ENCODE measurements at regions not wholly inside any gene's neighbourhood (a gene's known extent, or its start where the extent isn't known, plus 50 kb on each side); places are given as distances from the start of the nearest gene placed in this dataset.

DNA sequence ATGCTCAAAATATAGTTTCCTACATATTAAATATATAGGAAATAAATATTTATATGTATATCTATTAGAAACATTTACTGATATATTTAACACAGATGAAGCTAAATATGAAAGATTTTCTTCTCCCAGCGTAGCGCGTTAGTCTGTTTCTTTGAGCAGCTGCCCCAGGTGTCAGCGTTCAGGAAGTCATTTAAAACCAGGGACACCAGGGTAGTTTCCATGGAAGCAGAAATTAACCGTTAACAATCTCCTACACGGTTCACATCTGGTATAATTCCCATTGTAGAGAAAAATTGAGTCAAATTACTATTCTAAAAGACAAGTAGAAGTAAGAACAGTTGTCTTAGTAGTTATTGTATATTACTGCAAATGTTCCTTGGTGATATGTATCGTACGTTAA, 1443.7 kb downstream of the MRPL39 start:
- H3K9me2 ChIP-seq (ENCODE audit: insufficient read depth, low read length) = no peaks in the 10 kb centered on the region
- no peak overlapping the region for H3K4me2 ChIP-seq (ENCODE audit: low read length)
- H3K79me2 ChIP-seq (replicated peaks; ENCODE audit: insufficient read depth, low read length) = no peaks in the 10 kb centered on the region
- no peaks in the 10 kb centered on the region for H3K36me3 ChIP-seq (ENCODE audit: insufficient read depth, low read length)
- no peak overlapping the region for H3K4me3 ChIP-seq (ENCODE audit: low read length)
- no peaks in the 10 kb centered on the region for H3K27me3 ChIP-seq (ENCODE audit: insufficient read depth, low read depth, low read length)
- H4K20me1 ChIP-seq (ENCODE audit: insufficient read depth) = no peaks in the 10 kb centered on the region
- H3K27ac ChIP-seq (ENCODE audit: low read length) = no peak overlapping the region
- no peaks in the 10 kb centered on the region for H3K9me3 ChIP-seq (ENCODE audit: low read length)
- no peak overlapping the region for H2AFZ ChIP-seq (ENCODE audit: low read depth, low read length)
- no peak for TF ChIP-seq TAF1 (IDR thresholded peaks at IDR 0.05; ENCODE audit: low read depth)
- TF ChIP-seq, protein P1, sequence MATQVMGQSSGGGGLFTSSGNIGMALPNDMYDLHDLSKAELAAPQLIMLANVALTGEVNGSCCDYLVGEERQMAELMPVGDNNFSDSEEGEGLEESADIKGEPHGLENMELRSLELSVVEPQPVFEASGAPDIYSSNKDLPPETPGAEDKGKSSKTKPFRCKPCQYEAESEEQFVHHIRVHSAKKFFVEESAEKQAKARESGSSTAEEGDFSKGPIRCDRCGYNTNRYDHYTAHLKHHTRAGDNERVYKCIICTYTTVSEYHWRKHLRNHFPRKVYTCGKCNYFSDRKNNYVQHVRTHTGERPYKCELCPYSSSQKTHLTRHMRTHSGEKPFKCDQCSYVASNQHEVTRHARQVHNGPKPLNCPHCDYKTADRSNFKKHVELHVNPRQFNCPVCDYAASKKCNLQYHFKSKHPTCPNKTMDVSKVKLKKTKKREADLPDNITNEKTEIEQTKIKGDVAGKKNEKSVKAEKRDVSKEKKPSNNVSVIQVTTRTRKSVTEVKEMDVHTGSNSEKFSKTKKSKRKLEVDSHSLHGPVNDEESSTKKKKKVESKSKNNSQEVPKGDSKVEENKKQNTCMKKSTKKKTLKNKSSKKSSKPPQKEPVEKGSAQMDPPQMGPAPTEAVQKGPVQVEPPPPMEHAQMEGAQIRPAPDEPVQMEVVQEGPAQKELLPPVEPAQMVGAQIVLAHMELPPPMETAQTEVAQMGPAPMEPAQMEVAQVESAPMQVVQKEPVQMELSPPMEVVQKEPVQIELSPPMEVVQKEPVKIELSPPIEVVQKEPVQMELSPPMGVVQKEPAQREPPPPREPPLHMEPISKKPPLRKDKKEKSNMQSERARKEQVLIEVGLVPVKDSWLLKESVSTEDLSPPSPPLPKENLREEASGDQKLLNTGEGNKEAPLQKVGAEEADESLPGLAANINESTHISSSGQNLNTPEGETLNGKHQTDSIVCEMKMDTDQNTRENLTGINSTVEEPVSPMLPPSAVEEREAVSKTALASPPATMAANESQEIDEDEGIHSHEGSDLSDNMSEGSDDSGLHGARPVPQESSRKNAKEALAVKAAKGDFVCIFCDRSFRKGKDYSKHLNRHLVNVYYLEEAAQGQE (IDR thresholded peaks at IDR 0.05; ENCODE audit: borderline replicate concordance) = no peak
- TF ChIP-seq RAD21 (conservative IDR thresholded peaks at IDR 0.05) = no peak
- TF ChIP-seq SMC3 (conservative IDR thresholded peaks at IDR 0.05; ENCODE audit: poor library complexity) = no peak
- no peak for TF ChIP-seq EP300 (conservative IDR thresholded peaks at IDR 0.05; ENCODE audit: poor library complexity, severe bottlenecking)
- TF ChIP-seq EZH2 (IDR thresholded peaks at IDR 0.05; ENCODE audit: borderline replicate concordance, insufficient read depth, low read length, poor library complexity, severe bottlenecking) = no peak
- TF ChIP-seq POLR2AphosphoS5 (IDR thresholded peaks at IDR 0.05) = no peak
- TF ChIP-seq, protein P2, sequence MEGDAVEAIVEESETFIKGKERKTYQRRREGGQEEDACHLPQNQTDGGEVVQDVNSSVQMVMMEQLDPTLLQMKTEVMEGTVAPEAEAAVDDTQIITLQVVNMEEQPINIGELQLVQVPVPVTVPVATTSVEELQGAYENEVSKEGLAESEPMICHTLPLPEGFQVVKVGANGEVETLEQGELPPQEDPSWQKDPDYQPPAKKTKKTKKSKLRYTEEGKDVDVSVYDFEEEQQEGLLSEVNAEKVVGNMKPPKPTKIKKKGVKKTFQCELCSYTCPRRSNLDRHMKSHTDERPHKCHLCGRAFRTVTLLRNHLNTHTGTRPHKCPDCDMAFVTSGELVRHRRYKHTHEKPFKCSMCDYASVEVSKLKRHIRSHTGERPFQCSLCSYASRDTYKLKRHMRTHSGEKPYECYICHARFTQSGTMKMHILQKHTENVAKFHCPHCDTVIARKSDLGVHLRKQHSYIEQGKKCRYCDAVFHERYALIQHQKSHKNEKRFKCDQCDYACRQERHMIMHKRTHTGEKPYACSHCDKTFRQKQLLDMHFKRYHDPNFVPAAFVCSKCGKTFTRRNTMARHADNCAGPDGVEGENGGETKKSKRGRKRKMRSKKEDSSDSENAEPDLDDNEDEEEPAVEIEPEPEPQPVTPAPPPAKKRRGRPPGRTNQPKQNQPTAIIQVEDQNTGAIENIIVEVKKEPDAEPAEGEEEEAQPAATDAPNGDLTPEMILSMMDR (IDR thresholded peaks at IDR 0.05; ENCODE audit: poor library complexity, severe bottlenecking) = no peak
- TF ChIP-seq MXI1 (conservative IDR thresholded peaks at IDR 0.05; ENCODE audit: poor library complexity, severe bottlenecking) = no peak
- H3F3A ChIP-seq (ENCODE audit: insufficient read depth, low read length, poor library complexity, severe bottlenecking) = no peaks in the 10 kb centered on the region
- no peak overlapping the region for H3K9ac ChIP-seq (ENCODE audit: low read length)

DNA sequence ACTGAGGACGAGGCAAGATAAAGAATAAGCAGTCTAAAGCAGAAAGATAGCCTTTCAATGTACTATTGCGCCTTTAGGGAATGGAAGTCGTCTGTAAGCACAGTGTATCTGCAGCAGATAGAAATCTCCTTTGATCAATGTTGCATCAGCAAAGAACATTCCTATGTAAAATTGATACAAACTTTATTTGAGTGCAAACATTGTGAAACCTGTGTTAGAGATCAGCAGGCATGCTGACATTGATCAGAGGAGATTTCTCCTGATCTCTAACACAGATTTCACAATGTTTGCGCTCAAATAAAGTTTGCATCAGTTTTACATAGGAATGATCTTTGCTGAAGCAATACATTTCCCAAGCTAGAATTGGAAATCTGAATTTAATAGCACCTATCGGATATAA, 1446.8 kb downstream of the MRPL39 start:
- H3K27me3 ChIP-seq (ENCODE audit: insufficient read depth, low read depth, low read length) = no peaks in the 10 kb centered on the region
- no peaks in the 10 kb centered on the region for H3K9me3 ChIP-seq (ENCODE audit: low read length)
- no peaks in the 10 kb centered on the region for H3F3A ChIP-seq (ENCODE audit: insufficient read depth, low read length, poor library complexity, severe bottlenecking)
- no peak overlapping the region for H3K4me3 ChIP-seq (ENCODE audit: low read length)
- H3K4me2 ChIP-seq (ENCODE audit: low read length) = no peak overlapping the region
- TF ChIP-seq TAF1 (IDR thresholded peaks at IDR 0.05; ENCODE audit: low read depth) (no peak), MXI1 (conservative IDR thresholded peaks at IDR 0.05; ENCODE audit: poor library complexity, severe bottlenecking) (no peak), EZH2 (IDR thresholded peaks at IDR 0.05; ENCODE audit: borderline replicate concordance, insufficient read depth, low read length, poor library complexity, severe bottlenecking) (no peak), SMC3 (conservative IDR thresholded peaks at IDR 0.05; ENCODE audit: poor library complexity) (no peak), RAD21 (conservative IDR thresholded peaks at IDR 0.05) (no peak)
- TF ChIP-seq, protein P2 (IDR thresholded peaks at IDR 0.05; ENCODE audit: poor library complexity, severe bottlenecking) = no peak
- TF ChIP-seq, protein P1 (IDR thresholded peaks at IDR 0.05; ENCODE audit: borderline replicate concordance) = no peak
- H4K20me1 ChIP-seq (ENCODE audit: insufficient read depth) = no peaks in the 10 kb centered on the region
- H2AFZ ChIP-seq (ENCODE audit: low read depth, low read length) = no peak overlapping the region
- H3K9ac ChIP-seq (ENCODE audit: low read length) = no peak overlapping the region
- no peaks in the 10 kb centered on the region for H3K36me3 ChIP-seq (ENCODE audit: insufficient read depth, low read length)
- no peaks in the 10 kb centered on the region for H3K79me2 ChIP-seq (replicated peaks; ENCODE audit: insufficient read depth, low read length)
- no peak overlapping the region for H3K27ac ChIP-seq (ENCODE audit: low read length)
- H3K9me2 ChIP-seq (ENCODE audit: insufficient read depth, low read length) = no peaks in the 10 kb centered on the region

Measured in neural cell (in vitro differentiated cells).